H1 (cell line): ENCODE measurements at regions not wholly inside any gene's neighbourhood (a gene's known extent, or its start where the extent isn't known, plus 50 kb on each side); places are given as distances from the start of the nearest gene placed in this dataset.

Experiments
- CTCF ChIA-PET: fragments of 300-600 bp; sonication (Branson Sonifier 250); formaldehyde crosslinking; loops from one replicate; lab custom pipeline; 2021; ENCODE audit not compliant: partially characterized antibody; lab: Charles Lee
- POLR2A ChIA-PET: fragments of 300-600 bp; sonication (Branson Sonifier 250); formaldehyde crosslinking; loops from one replicate; lab custom pipeline; 2021; ENCODE audit warnings: inconsistent platforms; ENCODE audit not compliant: partially characterized antibody; lab: Charles Lee
- DNase-seq, 2 experiments: peaks; one replicate each; pipeline versions ENCODE4 v3.0.0 to v3.0.0-alpha.2; 2010 to 2022; ENCODE audit warnings: low spot score in 2 of 2, low read depth in 1 of 2, mixed read lengths in 1 of 2
- FAIRE-seq: peaks from 2 replicates; lab custom pipeline; 2011; peaks lifted over from hg19 to GRCh38; lab: Jason Lieb, UNC
- H2AFZ ChIP-seq: 2 replicates; pipeline ENCODE4 v1.8.1; 2012; ENCODE audit warnings: low read length, inconsistent platforms
- H2AK5ac ChIP-seq: 2 replicates; pipeline ENCODE4 v1.6.1; 2013; ENCODE audit warnings: low read depth, low read length
- H2BK120ac ChIP-seq: replicated peaks from 2 replicates; pipeline ENCODE3; 2013; ENCODE audit warnings: low read depth, low read length, inconsistent platforms
- H2BK12ac ChIP-seq: 2 replicates; pipeline ENCODE4 v1.6.1; 2013; ENCODE audit warnings: low read depth, low read length
- H2BK15ac ChIP-seq: 2 replicates; pipeline ENCODE4 v1.6.1; 2013; ENCODE audit warnings: low read length
- H2BK20ac ChIP-seq: 2 replicates; pipeline ENCODE4 v1.6.1; 2013; ENCODE audit warnings: low read length
- H2BK5ac ChIP-seq: 2 replicates; pipeline ENCODE4 v1.6.1; 2013; ENCODE audit warnings: low read depth, low read length
- H3K14ac ChIP-seq: 2 replicates; pipeline ENCODE4 v1.6.1; 2013; ENCODE audit warnings: inconsistent platforms; ENCODE audit not compliant: insufficient read length
- H3K18ac ChIP-seq: 2 replicates; pipeline ENCODE4 v1.6.1; 2013; ENCODE audit warnings: low read length; ENCODE audit errors: extremely low read depth
- H3K23ac ChIP-seq: 2 replicates; pipeline ENCODE4 v1.6.1; 2013; ENCODE audit warnings: inconsistent platforms; ENCODE audit not compliant: insufficient read length
- H3K23me2 ChIP-seq: 2 replicates; pipeline ENCODE4 v1.6.1; 2013; ENCODE audit warnings: low read depth, low read length
- H3K27ac ChIP-seq: 2 replicates; pipeline ENCODE4 v1.6.1; 2011; ENCODE audit warnings: low read depth, low read length, inconsistent platforms
- H3K27me3 ChIP-seq, 4 experiments: replicated peaks in 1 of 4; 1 replicate in 1 of 4; 2 replicates in 3 of 4; pipeline versions ENCODE4 v1.6.1 to v1.8.1; 2011 to 2013; ENCODE audit warnings: low read length in 3 of 4, mild to moderate bottlenecking in 3 of 4, inconsistent platforms in 2 of 4, mixed read lengths in 2 of 4, moderate library complexity in 1 of 4; ENCODE audit not compliant: control insufficient read depth in 3 of 4, insufficient read depth in 3 of 4; ENCODE audit errors: extremely low read depth in 1 of 4
- H3K36me3 ChIP-seq, 4 experiments: 2 replicates each; pipeline versions ENCODE4 v1.6.1 to v1.8.1; 2011 to 2013; ENCODE audit warnings: mild to moderate bottlenecking in 4 of 4, low read length in 3 of 4, moderate library complexity in 2 of 4, control low read depth in 1 of 4, inconsistent platforms in 1 of 4; ENCODE audit not compliant: insufficient read depth in 4 of 4, control insufficient read depth in 2 of 4
- H3K4ac ChIP-seq: replicated peaks from 2 replicates; pipeline ENCODE3; 2013; ENCODE audit warnings: low read length, low read depth, mixed read lengths, inconsistent platforms; ENCODE audit not compliant: insufficient read length
- H3K4me1 ChIP-seq, 4 experiments: replicated peaks in 1 of 4; 1 replicate in 1 of 4; 2 replicates in 3 of 4; pipeline versions ENCODE4 v1.6.1 to v1.8.1; 2011 to 2013; ENCODE audit warnings: low read length in 3 of 4, inconsistent platforms in 2 of 4, mixed read lengths in 1 of 4; ENCODE audit not compliant: insufficient read depth in 4 of 4, control insufficient read depth in 3 of 4
- H3K4me2 ChIP-seq, 2 experiments: 2 replicates each; pipeline versions ENCODE4 v1.6.1 to v1.8.1; 2011 to 2013; ENCODE audit warnings: low read depth in 2 of 2, low read length in 2 of 2, control low read depth in 1 of 2, inconsistent platforms in 1 of 2, mild to moderate bottlenecking in 1 of 2; ENCODE audit not compliant: insufficient read depth in 1 of 2
- H3K4me3 ChIP-seq, 4 experiments: fragments of 200-600, 300-600 bp in 1 of 4; sonication (generic), shearing (Covaris generic), sonication (Bioruptor Twin) in 1 of 4; 2 replicates each; pipeline versions ENCODE4 v1.5.1 to v1.8.1; 2011 to 2016; ENCODE audit warnings: low read length in 4 of 4, low read depth in 3 of 4, control low read depth in 2 of 4, inconsistent platforms in 2 of 4, mild to moderate bottlenecking in 2 of 4, mixed read lengths in 1 of 4, moderate library complexity in 1 of 4; ENCODE audit not compliant: insufficient read depth in 2 of 4; ENCODE audit errors: extremely low read depth in 1 of 4
- H3K56ac ChIP-seq: replicated peaks from 2 replicates; pipeline ENCODE3; 2013; ENCODE audit warnings: low read depth, mild to moderate bottlenecking, mixed read lengths, low read length, inconsistent platforms; ENCODE audit not compliant: insufficient read length
- H3K79me1 ChIP-seq: 2 replicates; pipeline ENCODE4 v1.6.1; 2013; ENCODE audit warnings: low read depth, low read length, control low read depth
- H3K79me2 ChIP-seq, 2 experiments: 2 replicates each; pipeline versions ENCODE4 v1.6.1 to v1.8.1; 2012 to 2013; ENCODE audit warnings: low read length in 2 of 2, mild to moderate bottlenecking in 2 of 2, inconsistent platforms in 1 of 2; ENCODE audit not compliant: insufficient read depth in 2 of 2, control insufficient read depth in 1 of 2
- H3K9ac ChIP-seq, 4 experiments: replicated peaks in 1 of 4; 1 replicate in 1 of 4; 2 replicates in 3 of 4; pipeline versions ENCODE4 v1.6.1 to v1.8.1; 2011 to 2013; ENCODE audit warnings: low read depth in 3 of 4, low read length in 3 of 4, control low read depth in 2 of 4, mild to moderate bottlenecking in 2 of 4, moderate library complexity in 2 of 4, inconsistent platforms in 1 of 4; ENCODE audit errors: extremely low read depth in 1 of 4
- H3K9me3 ChIP-seq, 2 experiments: 2 replicates each; pipeline versions ENCODE4 v1.6.1 to v1.8.1; 2012 to 2013; ENCODE audit warnings: mild to moderate bottlenecking in 2 of 2, moderate library complexity in 2 of 2, control low read depth in 1 of 2, inconsistent platforms in 1 of 2, low read depth in 1 of 2, low read length in 1 of 2, mixed read lengths in 1 of 2; ENCODE audit not compliant: insufficient read depth in 2 of 2
- H4K20me1 ChIP-seq, 2 experiments: replicated peaks in 1 of 2; 2 replicates each; pipeline versions ENCODE3 to v1.8.1; 2011 to 2013; ENCODE audit warnings: inconsistent platforms in 2 of 2, low read length in 2 of 2, mild to moderate bottlenecking in 1 of 2; ENCODE audit not compliant: insufficient read depth in 2 of 2, control insufficient read depth in 1 of 2
- H4K5ac ChIP-seq: 2 replicates; pipeline ENCODE4 v1.6.1; 2013; ENCODE audit warnings: low read length, low read depth, mixed read lengths, inconsistent platforms; ENCODE audit not compliant: insufficient read length
- H4K8ac ChIP-seq: 2 replicates; pipeline ENCODE4 v1.8.0; 2013; ENCODE audit warnings: mild to moderate bottlenecking, moderate library complexity, low read length, inconsistent platforms; ENCODE audit not compliant: insufficient read depth; ENCODE audit errors: extremely low read depth
- H4K91ac ChIP-seq: replicated peaks from 2 replicates; pipeline ENCODE3; 2013; ENCODE audit warnings: low read length, mixed read lengths, inconsistent platforms; ENCODE audit not compliant: insufficient read length
- ASH2L ChIP-seq: fragments of 200-600, 300-600 bp; sonication (generic); IDR thresholded peaks from one replicate; pipeline ENCODE4 v1.7.1; 2017; ENCODE audit warnings: low read length
- ATF3 ChIP-seq: IDR thresholded peaks from 2 replicates; pipeline ENCODE4 v1.6.1; 2011; ENCODE audit warnings: low read depth, mild to moderate bottlenecking, low read length; ENCODE audit not compliant: insufficient read depth
- BACH1 ChIP-seq: IDR thresholded peaks from 2 replicates; pipeline ENCODE4 v1.6.1; 2012; ENCODE audit warnings: low read length, improper control_type of control experiment
- BCL11A ChIP-seq, 2 experiments: IDR thresholded peaks; one replicate each; pipeline ENCODE4 v1.6.1; 2011; ENCODE audit warnings: low read depth in 2 of 2, low read length in 2 of 2, mild to moderate bottlenecking in 2 of 2
- GABPA ChIP-seq: IDR thresholded peaks from 2 replicates; pipeline ENCODE4 v1.6.1; 2011; ENCODE audit warnings: mild to moderate bottlenecking, low read length, moderate library complexity, borderline replicate concordance; ENCODE audit not compliant: insufficient read depth
- GTF2F1 ChIP-seq: IDR thresholded peaks from 2 replicates; pipeline ENCODE4 v1.6.1; 2012; ENCODE audit warnings: low read depth, low read length, improper control_type of control experiment, borderline replicate concordance
- HDAC2 ChIP-seq, 2 experiments: fragments of 300-600 bp in 1 of 2; sonication (generic) in 1 of 2; IDR thresholded peaks; 2 replicates each; pipeline ENCODE4 v1.6.1; 2011 to 2012; ENCODE audit warnings: low read depth in 2 of 2, low read length in 2 of 2, mild to moderate bottlenecking in 2 of 2, moderate library complexity in 2 of 2, borderline replicate concordance in 1 of 2, inconsistent platforms in 1 of 2
- RXRA ChIP-seq: IDR thresholded peaks from 2 replicates; pipeline ENCODE4 v1.6.1; 2011; ENCODE audit warnings: low read depth, mild to moderate bottlenecking, low read length, moderate library complexity; ENCODE audit not compliant: insufficient read depth
- TBP ChIP-seq: IDR thresholded peaks from 2 replicates; pipeline ENCODE4 v1.6.1; 2011; ENCODE audit warnings: low read depth, low read length, improper control_type of control experiment
- TEAD4 ChIP-seq: IDR thresholded peaks from 2 replicates; pipeline ENCODE4 v1.6.1; 2012; ENCODE audit warnings: low read depth, low read length, inconsistent platforms, mixed read lengths
- WGBS, 2 experiments: shearing (Covaris generic) in 1 of 2; methylation state at CpG; one replicate each; pipeline versions ENCODE4 v1.1.6 to v1.1.7; 2013 to 2015; ENCODE audit warnings: low lambda C conversion rate in 2 of 2, mixed read lengths in 2 of 2, inconsistent platforms in 1 of 2, low coverage in 1 of 2, missing lambda C conversion rate in 1 of 2; ENCODE audit not compliant: insufficient replicate concordance in 2 of 2, insufficient coverage in 1 of 2, insufficient read length in 1 of 2; ENCODE audit errors: extremely low coverage in 1 of 2, missing lambda C conversion rate in 1 of 2; 5-methylcytosine and 5-hydroxymethylcytosine counted together

- no peak overlapping the region for H3K4me3 ChIP-seq
- no peak overlapping the region for H3K14ac ChIP-seq
- H2AFZ ChIP-seq: no peak overlapping the region
- ChIA-PET POLR2A (no interaction called here), CTCF (interaction anchor here (0.8 to 1.5 kb wide), 2 partner anchors 11 to 75 kb away, joined by 3 to 4 read pairs; no protein-coding TSS in a partner anchor)
- H2BK12ac ChIP-seq: no peak overlapping the region
- no peak for TF ChIP-seq GTF2F1
- no peak for TF ChIP-seq ASH2L
- TF ChIP-seq HDAC2 (IDR thresholded peaks at IDR 0.05; ENCODE audit: borderline replicate concordance in 1 of 2, low read depth in 2 of 2, low read length in 2 of 2): no peak
- no peak for TF ChIP-seq BACH1
- no peak for TF ChIP-seq TBP
- TF ChIP-seq RXRA: no peak
- no peak for TF ChIP-seq ATF3
- no peak for TF ChIP-seq BCL11A (IDR thresholded peaks at IDR 0.05; ENCODE audit: low read depth in 2 of 2, low read length in 2 of 2)
- TF ChIP-seq GABPA: no peak
- TF ChIP-seq TEAD4: no peak
- no peak overlapping the region for H3K56ac ChIP-seq
- H3K23me2 ChIP-seq: no peaks in the 10 kb centered on the region
- no peak overlapping the region for H3K4me2 ChIP-seq
- peaks cover 4 to 9% of the 10 kb centered on the region in 2 experiments; a peak in 2 of 4 replicates for H3K9me3 ChIP-seq
- H3K4me1 ChIP-seq: no peaks in the 10 kb centered on the region
- 100% methylated on average over 2 of the region's 2 CpGs; no CpG with 5 or more reads in 1 of the 2 experiments for WGBS, 2 experiments
- H3K27me3 ChIP-seq: no peaks in the 10 kb centered on the region
- H3K4ac ChIP-seq: no peak overlapping the region
- H3K79me1 ChIP-seq: no peaks in the 10 kb centered on the region
- no peaks in the 10 kb centered on the region for H4K20me1 ChIP-seq
- DNase-seq: no peak
- H2AK5ac ChIP-seq: no peak overlapping the region
- no peaks in the 10 kb centered on the region for H3K36me3 ChIP-seq
- no peak for FAIRE-seq
- H3K9ac ChIP-seq: no peak overlapping the region
- no peak overlapping the region for H4K5ac ChIP-seq
- no peak overlapping the region for H2BK120ac ChIP-seq
- no peak overlapping the region for H2BK5ac ChIP-seq
- no peak overlapping the region for H3K18ac ChIP-seq
- H3K79me2 ChIP-seq: no peaks in the 10 kb centered on the region
- H4K91ac ChIP-seq: no peak overlapping the region
- no peak overlapping the region for H2BK20ac ChIP-seq
- H3K23ac ChIP-seq: no peak overlapping the region
- H2BK15ac ChIP-seq: no peak overlapping the region
- H4K8ac ChIP-seq: no peak overlapping the region
- no peak overlapping the region for H3K27ac ChIP-seq
Measured at GRCh38 chr1:78408810-78409209, 82.0 kb upstream of the PTGFR start.
